PC-9 (cell line): ENCODE measurements at regions not wholly inside any gene's neighbourhood (a gene's known extent, or its start where the extent isn't known, plus 50 kb on each side); places are given as distances from the start of the nearest gene placed in this dataset.

Experiments
- EZH2 ChIP-seq: fragments of 200-600 bp; sonication (generic); IDR thresholded peaks from 2 replicates; pipeline ENCODE4 v1.8.0; 2017; ENCODE audit warnings: antibody characterized with exemption, low read depth
- TF ChIP-seq, protein P1 (sequence below): fragments of 200-600 bp; sonication (generic); conservative IDR thresholded peaks from 2 replicates; pipeline ENCODE4 v1.6.1; 2017; ENCODE audit warnings: mixed run types, antibody characterized with exemption, mild to moderate bottlenecking, moderate library complexity

DNA sequence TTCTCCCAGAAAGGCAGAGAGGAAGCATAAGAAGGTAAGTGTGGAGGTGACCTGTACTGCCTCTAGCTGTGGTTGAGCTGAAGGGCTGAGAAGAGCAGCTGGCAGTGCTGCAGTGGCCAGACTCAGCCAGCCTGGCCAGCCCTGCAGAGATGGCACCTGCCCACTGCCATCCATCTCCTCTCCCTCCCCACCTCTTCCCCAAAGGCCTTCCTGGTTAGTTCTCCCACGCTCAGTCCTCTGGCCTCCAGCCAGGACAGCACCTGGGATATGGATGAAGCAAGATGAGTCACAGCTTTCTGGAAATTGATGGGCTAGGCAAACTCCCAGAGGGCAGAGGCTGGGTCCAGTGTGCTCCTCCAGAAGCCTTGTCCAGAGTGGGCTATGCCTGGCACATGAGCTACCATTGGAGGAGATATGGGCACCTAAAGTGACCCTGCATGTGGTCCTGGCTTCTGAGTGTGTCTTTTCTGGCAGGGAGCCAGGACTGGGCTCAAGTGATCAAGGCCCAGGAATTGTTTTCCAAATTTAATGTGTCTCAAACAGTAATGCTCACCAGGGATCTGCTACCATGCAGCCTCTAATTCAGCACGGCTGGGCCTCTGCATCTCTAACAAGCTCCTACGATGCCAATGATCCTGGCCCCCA is 81.0 kb upstream of the CACUL1 start:
- no peak for TF ChIP-seq EZH2
- TF ChIP-seq, protein P1, sequence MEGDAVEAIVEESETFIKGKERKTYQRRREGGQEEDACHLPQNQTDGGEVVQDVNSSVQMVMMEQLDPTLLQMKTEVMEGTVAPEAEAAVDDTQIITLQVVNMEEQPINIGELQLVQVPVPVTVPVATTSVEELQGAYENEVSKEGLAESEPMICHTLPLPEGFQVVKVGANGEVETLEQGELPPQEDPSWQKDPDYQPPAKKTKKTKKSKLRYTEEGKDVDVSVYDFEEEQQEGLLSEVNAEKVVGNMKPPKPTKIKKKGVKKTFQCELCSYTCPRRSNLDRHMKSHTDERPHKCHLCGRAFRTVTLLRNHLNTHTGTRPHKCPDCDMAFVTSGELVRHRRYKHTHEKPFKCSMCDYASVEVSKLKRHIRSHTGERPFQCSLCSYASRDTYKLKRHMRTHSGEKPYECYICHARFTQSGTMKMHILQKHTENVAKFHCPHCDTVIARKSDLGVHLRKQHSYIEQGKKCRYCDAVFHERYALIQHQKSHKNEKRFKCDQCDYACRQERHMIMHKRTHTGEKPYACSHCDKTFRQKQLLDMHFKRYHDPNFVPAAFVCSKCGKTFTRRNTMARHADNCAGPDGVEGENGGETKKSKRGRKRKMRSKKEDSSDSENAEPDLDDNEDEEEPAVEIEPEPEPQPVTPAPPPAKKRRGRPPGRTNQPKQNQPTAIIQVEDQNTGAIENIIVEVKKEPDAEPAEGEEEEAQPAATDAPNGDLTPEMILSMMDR = no peak
